Heart left ventricle (tissue), 16 donors: ENCODE measurements at regions not wholly inside any gene's neighbourhood (a gene's known extent, or its start where the extent isn't known, plus 50 kb on each side); places are given as distances from the start of the nearest gene placed in this dataset.

Source experiments
- ATAC-seq, 4 donors: fragments of 200-7000 bp; cut with Tn5 transposase; one replicate each; pipeline ENCODE4 v1.9.1; 2020 to 2022; ENCODE audit warnings: moderate library complexity in 4 of 4, mild to moderate bottlenecking in 3 of 4, moderate number of reproducible peaks in 1 of 4
- DNase-seq, 5 donors: peaks; one replicate each; pipeline ENCODE4 v3.0.0-alpha.2; 2020
- H3K27ac ChIP-seq, 12 donors: fragments of 200-600 bp; sonication (generic) in 4 of 12; one replicate each; pipeline versions ENCODE4 v1.5.0 to v1.8.0; 2016 to 2022; ENCODE audit warnings: mild to moderate bottlenecking in 2 of 12
- H3K27me3 ChIP-seq, 9 donors: fragments of 200-600 bp; sonication (generic) in 2 of 9; one replicate each; pipeline versions ENCODE4 v1.5.1 to v1.8.0; 2016 to 2022; ENCODE audit warnings: mild to moderate bottlenecking in 3 of 9
- H3K36me3 ChIP-seq, 9 donors: fragments of 200-600 bp; sonication (generic) in 2 of 9; one replicate each; pipeline versions ENCODE4 v1.5.0 to v1.8.0; 2018 to 2022; ENCODE audit warnings: mild to moderate bottlenecking in 2 of 9
- H3K4me1 ChIP-seq, 12 donors: fragments of 200-600 bp; sonication (generic) in 4 of 12; one replicate each; pipeline versions ENCODE4 v1.5.0 to v1.8.0; 2016 to 2022; ENCODE audit warnings: mild to moderate bottlenecking in 3 of 12
- H3K4me3 ChIP-seq, 12 donors: fragments of 200-600 bp; sonication (generic) in 4 of 12; one replicate each; pipeline versions ENCODE4 v1.5.0 to v1.8.0; 2017 to 2022; ENCODE audit warnings: mild to moderate bottlenecking in 9 of 12, moderate library complexity in 4 of 12
- H3K9me3 ChIP-seq, 12 donors: fragments of 200-600 bp; sonication (generic) in 4 of 12; one replicate each; pipeline versions ENCODE4 v1.5.0 to v1.8.0; 2016 to 2022; ENCODE audit warnings: mild to moderate bottlenecking in 1 of 12
- POLR2A ChIP-seq, 2 donors: fragments of 450-650 bp; IDR thresholded peaks; one replicate each; pipeline ENCODE4 v1.6.1; 2017; ENCODE audit warnings: antibody characterized with exemption in 2 of 2, mild to moderate bottlenecking in 2 of 2, moderate library complexity in 2 of 2
- WGBS, 4 donors: extraction: QIAGEN DNeasy Blood & Tissue Kit in 2 of 4; methylation state at CpG; one replicate each; pipeline versions ENCODE4 v1.1.5 to v1.1.7; 2013 to 2018; 5-methylcytosine and 5-hydroxymethylcytosine counted together
- intact Hi-C, 10 donors: fragments of 100-400 bp; cut with DNase I; formaldehyde crosslinking; loops; one replicate each; pipeline versions ENCODE4 v1.11.1 to v1.14.2; 2022
- TF ChIP-seq, protein P1 (sequence below), 12 donors: fragments of 200-600 bp; sonication (generic) in 4 of 12; IDR thresholded peaks; one replicate each; pipeline versions ENCODE4 v1.5.0 to v1.8.0; 2018 to 2022; ENCODE audit warnings: antibody characterized with exemption in 12 of 12, mild to moderate bottlenecking in 5 of 12
- donor health status: ischemic (EF 13 %, LVEDD 7.1; RV severe dilation, severe dysfunction).
- donor health status: healthy with polysubstance abuse.
- donor health status: DM: no; HTN: yes; CAD: no.
- donor health status: DM: no; HTN: no; CAD: no.
- donor health status: ischemic (EF 25% LVEDD 6.9; RV normal size, moderate dysfunction).
- donor health status: ischemic (EF 25% LVEDD 5.7; RV mildly dilated, moderate dysfunction).
- donor health status: healthy.
- donor health status: DM: yes; HTN: yes; CAD: no.
- donor health status: ischemic (EF 35%, LVEDD 5.7; RV mildly dilated, moderate dysfunction).
- donor health status: nonischemic (EF 11% LVEDD 7.7; RV severe dilation, severe dysfunction).
- donor health status: DM: yes; HTN: yes; CAD: no.
- donor health status: PGD.
- donor health status: ischemic (EF 29% LVEDD 5.4; RV normal size, mild dysfunction).
- donor health status: nonischemic (EF 23%, LVEDD 6.1; RV moderate dilation, normal function).

DNA sequence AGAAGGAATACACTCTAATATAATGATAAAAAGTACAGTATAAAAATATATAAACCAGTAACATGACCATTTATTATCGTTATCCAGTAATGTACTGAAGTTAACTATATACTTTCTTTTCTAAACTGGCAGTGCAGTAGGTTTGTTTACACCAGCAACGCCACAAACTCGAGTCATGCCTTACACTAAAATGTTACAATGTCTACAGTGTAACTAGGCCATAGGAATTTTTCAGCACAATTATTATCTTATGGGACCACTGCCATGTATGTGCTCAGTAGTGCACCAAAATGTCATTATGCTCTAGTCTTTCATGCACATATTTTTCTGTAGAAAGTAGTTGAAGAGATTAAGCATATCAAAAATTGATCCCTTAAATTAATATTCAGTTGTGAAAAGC is 609.8 kb upstream of the BCHE start:
- Histone ChIP-seq H3K27me3 (no peaks in the 10 kb centered on the region), H3K9me3 (no peaks in the 10 kb centered on the region), H3K27ac (no peak overlapping the region), H3K4me3 (no peak overlapping the region), H3K4me1 (no peaks in the 10 kb centered on the region), H3K36me3 (no peaks in the 10 kb centered on the region)
- TF ChIP-seq, protein P1, sequence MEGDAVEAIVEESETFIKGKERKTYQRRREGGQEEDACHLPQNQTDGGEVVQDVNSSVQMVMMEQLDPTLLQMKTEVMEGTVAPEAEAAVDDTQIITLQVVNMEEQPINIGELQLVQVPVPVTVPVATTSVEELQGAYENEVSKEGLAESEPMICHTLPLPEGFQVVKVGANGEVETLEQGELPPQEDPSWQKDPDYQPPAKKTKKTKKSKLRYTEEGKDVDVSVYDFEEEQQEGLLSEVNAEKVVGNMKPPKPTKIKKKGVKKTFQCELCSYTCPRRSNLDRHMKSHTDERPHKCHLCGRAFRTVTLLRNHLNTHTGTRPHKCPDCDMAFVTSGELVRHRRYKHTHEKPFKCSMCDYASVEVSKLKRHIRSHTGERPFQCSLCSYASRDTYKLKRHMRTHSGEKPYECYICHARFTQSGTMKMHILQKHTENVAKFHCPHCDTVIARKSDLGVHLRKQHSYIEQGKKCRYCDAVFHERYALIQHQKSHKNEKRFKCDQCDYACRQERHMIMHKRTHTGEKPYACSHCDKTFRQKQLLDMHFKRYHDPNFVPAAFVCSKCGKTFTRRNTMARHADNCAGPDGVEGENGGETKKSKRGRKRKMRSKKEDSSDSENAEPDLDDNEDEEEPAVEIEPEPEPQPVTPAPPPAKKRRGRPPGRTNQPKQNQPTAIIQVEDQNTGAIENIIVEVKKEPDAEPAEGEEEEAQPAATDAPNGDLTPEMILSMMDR (IDR thresholded peaks at IDR 0.05) = no peak
- TF ChIP-seq POLR2A (IDR thresholded peaks at IDR 0.05) = no peak
- 61 to 73% (median 68%) methylated on average over 3 of the region's 3 CpGs for WGBS, 4 donors
- intact Hi-C loops = no loop called here
- no peak for DNase-seq
- ATAC-seq = no peak

DNA sequence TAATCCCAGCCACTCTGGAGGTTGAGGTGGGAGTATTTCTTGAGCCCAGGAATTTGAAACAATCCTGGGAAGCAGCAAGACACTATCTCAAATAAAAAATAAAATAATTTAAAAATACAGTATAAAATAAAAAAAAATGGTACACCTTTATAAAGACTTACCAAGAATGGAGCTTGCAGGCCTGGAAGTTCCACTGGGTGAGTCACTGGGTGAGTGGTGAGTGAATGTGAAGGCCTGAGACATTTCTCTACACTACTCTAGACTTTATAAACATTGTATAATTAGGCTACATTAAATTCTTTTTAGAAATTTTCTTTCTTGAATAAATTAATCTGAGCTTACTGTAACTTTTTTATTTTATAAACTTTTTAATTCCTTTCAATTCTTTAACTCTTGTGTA is 609.1 kb upstream of the BCHE start:
- Histone ChIP-seq H3K36me3 (no peaks in the 10 kb centered on the region), H3K9me3 (no peaks in the 10 kb centered on the region), H3K4me1 (no peaks in the 10 kb centered on the region), H3K4me3 (no peak overlapping the region), H3K27me3 (no peaks in the 10 kb centered on the region), H3K27ac (no peak overlapping the region)
- DNase-seq (no peak), ATAC-seq (no peak)
- intact Hi-C loops = no loop called here
- TF ChIP-seq, protein P1 (IDR thresholded peaks at IDR 0.05) = no peak
- TF ChIP-seq POLR2A (IDR thresholded peaks at IDR 0.05) = no peak

DNA sequence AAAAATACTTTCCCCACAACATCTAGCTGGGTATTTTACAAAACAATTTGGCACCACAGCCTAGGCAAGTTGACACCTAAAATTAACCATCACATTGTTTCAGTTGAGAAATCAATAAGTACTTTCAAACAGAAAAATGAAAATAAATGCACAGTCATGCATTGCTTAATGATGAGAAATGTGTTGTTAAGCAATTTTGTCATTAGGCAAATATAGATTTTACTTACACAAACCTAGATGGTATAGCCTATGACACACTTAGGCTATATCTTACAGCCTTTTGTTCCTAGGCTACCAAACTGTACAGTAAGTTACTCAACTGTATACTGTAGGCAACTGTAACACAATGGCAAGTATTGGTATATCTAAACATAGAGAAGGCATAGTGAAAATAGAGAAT is 608.6 kb upstream of the BCHE start:
- DNase-seq (no peak), ATAC-seq (no peak)
- Histone ChIP-seq H3K4me1 (no peaks in the 10 kb centered on the region), H3K9me3 (no peaks in the 10 kb centered on the region), H3K4me3 (no peak overlapping the region), H3K27ac (no peak overlapping the region), H3K27me3 (no peaks in the 10 kb centered on the region), H3K36me3 (no peaks in the 10 kb centered on the region)
- TF ChIP-seq, protein P1 (IDR thresholded peaks at IDR 0.05) = no peak
- TF ChIP-seq POLR2A (IDR thresholded peaks at IDR 0.05) = no peak
- intact Hi-C loops = no loop called here

DNA sequence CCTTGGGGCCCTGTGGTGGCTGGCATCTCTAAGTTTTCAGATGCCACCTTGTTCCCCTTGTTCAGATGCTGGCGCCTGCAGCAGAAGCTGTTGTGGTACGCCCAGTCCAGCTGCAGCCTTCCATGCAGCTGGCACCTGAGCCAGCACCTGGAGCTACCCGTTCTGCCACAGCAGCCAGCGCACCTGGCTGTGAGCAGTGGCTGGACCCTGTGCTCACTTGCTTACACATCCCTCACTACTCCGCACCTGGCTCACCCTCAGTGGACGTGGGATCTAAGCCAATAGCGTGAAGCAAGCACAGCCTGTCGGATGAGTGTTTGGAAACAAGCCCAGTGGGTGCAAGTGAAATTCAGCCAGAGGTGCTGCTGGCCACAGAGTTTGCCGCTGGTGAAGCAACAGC is 607.5 kb upstream of the BCHE start:
- ATAC-seq (no peak), DNase-seq (no peak)
- Histone ChIP-seq H3K4me1 (no peaks in the 10 kb centered on the region), H3K27me3 (no peaks in the 10 kb centered on the region), H3K9me3 (no peaks in the 10 kb centered on the region), H3K27ac (no peak overlapping the region), H3K4me3 (no peak overlapping the region), H3K36me3 (no peaks in the 10 kb centered on the region)
- TF ChIP-seq POLR2A (IDR thresholded peaks at IDR 0.05) = no peak
- TF ChIP-seq, protein P1 (IDR thresholded peaks at IDR 0.05) = no peak
- intact Hi-C loops = no loop called here
- 86 to 91% (median 89%) methylated on average over 9 of the region's 9 CpGs for WGBS, 4 donors
